NCI-H82 treated with DMSO at 0.1 percent for 48 hours (cell line): ENCODE measurements at regions not wholly inside any gene's neighbourhood (a gene's known extent, or its start where the extent isn't known, plus 50 kb on each side); places are given as distances from the start of the nearest gene placed in this dataset.

Source experiments
- DNase-seq: peaks from one replicate; lab custom pipeline; 2025; ENCODE audit not compliant: unreplicated experiment; lab: John Stamatoyannopoulos, UW

DNA sequence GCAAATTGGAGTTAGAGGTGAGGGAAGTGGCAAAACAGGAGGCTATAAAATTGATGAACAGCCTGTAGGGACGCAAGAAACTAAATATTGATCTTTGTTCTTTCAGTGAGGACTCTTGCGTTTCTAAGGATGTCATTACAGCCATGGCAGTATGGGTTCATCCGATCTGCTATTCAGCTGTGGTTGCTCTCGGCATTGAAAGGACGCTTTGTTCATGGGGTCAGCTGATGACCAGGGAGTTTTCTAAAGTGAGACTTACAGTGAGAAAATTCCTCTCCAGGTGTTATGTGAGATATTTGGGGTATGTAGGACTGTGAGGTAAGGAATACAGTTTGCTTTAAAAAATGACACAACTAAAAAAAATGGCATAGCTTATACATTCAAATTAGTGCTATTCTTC is 52.7 kb upstream of the PELI1 start:
- no peak for DNase-seq

- DNase-seq, result no peak
These were observed 56.9 kb upstream of the PELI1 start for GRCh38 chr2:64201151-64201550.

GRCh38 chr2:64202206-64202845 is 58.1 kb upstream of the PELI1 start:
- no peak for DNase-seq

- peak; percentile 11 for DNase-seq
These were observed 59.1 kb upstream of the PELI1 start for GRCh38 chr2:64203131-64203857.

DNA sequence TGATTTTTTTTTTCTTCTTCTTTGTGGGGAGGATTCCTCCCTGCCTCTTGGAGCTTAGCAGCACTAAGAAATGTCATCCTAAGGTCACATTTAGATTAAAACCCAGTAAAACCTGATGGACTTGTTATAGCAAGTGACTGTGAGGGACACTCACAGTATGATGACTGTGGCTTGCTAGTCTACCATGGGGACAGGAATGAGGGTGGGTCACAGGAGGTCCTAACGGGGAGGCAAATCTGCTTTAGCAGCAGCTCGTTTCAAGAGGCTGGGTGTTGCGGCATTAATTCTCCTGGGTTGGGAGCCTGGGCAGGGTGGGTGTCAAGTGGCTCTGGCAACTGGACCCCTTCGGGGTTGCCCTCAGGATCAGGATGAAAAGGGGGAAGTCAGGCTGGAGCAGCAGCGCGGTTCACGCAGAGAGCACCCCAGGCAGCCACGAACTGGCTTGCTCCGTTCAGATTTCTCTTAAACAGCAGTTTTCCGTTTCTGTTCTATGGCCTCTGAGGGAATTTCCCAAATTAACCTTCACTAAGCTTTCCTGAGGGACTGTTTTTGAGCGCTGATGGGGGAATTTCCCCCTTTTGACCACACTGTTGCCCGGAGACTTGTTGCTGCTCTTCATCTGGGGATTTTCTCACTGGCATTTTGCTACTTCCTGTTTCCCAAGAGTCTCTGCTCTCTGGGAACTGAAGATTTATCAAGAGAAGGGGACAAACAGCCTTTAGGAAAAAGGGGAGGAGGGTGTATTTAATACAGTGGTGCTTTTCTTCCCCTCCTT is 59.8 kb upstream of the PELI1 start:
- no peak for DNase-seq

GRCh38 chr2:64204703-64205102 is 60.5 kb upstream of the PELI1 start:
- DNase-seq, result no peak

DNA sequence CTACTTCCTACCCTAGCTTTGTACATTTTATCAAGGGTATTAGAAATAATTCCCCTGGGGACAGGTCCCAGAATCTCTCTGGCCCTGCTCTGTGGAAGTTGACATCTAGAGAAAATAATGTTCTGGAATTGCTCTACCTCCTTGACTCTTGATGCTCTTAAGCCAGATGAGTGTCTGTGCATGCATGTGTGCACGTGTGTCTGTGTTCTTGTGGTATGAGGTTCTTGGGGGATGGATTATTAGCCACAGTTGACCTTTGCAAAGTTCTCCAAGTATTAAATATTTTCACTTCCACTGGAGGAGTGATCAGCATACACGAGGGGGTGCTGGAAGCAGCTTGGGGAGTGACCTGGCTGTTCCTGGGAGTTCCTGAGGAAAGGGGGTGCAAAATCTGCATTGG is 61.2 kb upstream of the PELI1 start:
- DNase-seq, result no peak

GRCh38 chr2:64207573-64207972 is 63.4 kb upstream of the PELI1 start:
- no peak for DNase-seq

- no peak for DNase-seq
These were observed 66.6 kb upstream of the PELI1 start for GRCh38 chr2:64210816-64211215.

DNA sequence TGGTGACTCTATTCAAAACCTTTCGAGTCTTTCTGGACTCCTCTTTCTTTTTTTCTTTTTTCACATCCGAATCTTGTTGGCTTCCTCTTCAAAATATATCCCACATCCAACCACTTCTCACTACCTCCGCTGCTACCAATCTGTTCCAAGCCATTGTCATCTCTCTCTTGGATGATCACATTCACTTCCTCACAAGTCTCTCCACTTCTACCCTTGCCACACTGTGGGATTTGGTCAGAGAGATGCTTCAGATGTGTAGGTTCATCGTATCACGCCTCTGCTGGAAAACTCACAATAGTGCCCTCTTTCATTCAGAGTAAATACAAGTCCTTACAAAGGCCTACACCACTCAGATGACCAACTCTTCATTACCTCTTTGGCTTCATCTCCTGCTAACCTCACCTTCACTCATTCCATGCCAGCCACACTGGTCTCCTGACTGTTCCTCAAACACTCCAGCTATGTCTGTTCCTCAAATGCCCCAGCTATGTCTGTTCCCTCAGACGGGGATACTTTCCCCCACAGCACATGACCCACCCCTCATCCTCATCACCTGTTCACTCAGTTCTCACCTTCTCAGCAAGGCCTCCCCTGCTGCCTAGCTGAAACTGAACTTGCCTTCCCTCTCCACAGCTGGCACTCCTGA is 67.2 kb upstream of the PELI1 start:
- no peak for DNase-seq

GRCh38 chr2:64212346-64212745 is 68.1 kb upstream of the PELI1 start:
- no peak for DNase-seq

DNA sequence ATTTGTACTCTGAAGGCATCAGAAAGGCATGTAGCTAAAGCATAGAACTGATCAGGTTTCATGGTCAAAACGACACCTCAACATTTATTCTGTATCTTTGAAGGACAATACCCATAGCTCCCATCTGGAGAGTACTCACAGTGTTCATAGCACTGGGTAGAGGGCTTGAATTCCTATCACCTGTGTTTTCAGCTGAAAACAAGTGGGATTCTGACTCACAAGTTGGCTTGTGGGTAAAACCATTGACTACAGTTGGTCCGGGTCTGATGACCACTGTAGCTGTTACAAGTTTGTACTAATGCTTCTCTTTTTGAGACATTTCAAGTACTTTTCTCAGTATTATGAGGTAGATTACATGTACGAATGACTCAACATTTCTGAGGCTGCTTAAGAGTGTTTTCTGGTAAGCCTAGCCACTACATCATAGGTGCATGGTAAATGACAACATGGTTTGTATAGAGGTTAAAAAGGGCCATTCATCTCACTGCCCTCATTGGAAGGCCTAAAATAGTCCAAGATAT is 68.6 kb upstream of the PELI1 start:
- DNase-seq, result no peak

DNA sequence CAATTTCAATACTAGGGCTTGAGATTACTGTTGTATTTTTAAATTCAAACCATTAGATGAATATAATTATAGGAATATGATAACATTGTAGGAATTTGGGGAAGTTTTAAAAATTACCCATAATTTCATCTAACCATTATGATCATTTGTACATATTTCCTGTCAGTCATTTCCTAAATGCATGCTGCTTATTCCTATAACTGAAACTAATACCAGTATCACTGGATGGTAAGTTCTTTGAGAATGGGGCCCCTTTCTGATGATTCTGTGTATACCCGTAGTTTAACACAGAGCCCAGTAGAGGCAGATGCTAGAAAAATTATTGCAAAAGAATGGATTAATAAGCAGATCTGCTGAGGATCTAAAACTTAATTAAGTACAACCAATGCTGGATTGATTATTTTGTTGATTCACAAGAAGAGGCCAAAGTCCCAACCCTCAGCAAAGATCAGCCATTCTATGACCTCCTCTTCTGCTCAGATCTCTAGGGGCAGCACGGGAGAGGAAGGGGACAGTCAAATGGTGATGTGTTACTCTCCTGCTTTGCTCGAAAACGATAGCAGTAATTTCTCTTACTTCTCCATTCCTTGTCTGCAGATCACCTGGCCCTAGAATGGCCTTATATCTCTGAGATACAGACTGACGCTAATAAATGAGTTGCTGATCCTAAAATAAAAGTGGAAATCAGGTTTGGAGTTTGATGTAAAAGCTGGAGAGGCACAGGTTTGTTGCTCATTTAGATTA is 69.5 kb upstream of the PELI1 start:
- DNase-seq, result no peak

GRCh38 chr2:64214281-64215115 is 70.3 kb upstream of the PELI1 start:
- DNase-seq, result no peak

DNA sequence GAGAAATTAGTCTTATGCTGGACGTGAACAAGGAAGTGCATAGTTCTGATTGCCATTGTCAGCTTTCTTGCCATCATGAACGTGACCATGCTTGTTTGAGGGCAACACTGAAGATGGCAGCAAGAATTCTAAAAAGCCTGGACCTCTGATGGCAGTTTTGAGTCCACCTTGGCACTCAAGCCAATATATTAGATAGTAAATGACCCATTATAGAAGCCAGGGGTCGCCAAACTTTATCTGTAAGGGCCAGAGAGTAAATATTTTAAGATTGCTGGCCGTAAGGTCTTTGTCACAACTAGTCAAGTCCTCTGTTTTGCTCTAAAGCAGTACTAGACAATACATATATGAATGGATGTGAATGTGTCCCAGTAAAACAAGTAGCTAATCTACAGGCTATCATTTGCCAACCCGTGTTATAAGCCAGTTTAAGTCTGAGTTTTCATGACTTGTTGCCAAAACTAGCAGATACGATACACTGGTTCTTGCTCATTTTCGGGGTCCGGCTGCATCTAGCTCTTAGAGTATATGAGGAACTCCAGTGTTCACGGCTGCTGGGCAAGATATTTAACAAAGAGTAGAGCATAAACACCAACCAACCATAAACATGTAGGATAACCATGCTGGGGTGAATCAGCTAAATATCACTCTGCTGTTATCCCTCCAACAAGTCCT is 73.1 kb upstream of the PELI1 start:
- DNase-seq, result no peak

- DNase-seq, result no peak
These were observed 74.0 kb upstream of the PELI1 start for GRCh38 chr2:64218137-64218802.

- DNase-seq, result no peak
These were observed 74.9 kb upstream of the PELI1 start for GRCh38 chr2:64219149-64219548.

GRCh38 chr2:64220265-64220664 is 76.0 kb upstream of the PELI1 start:
- DNase-seq, result no peak
